Esophagus (tissue), 2 donors: ENCODE measurements at regions not wholly inside any gene's neighbourhood (a gene's known extent, or its start where the extent isn't known, plus 50 kb on each side); places are given as distances from the start of the nearest gene placed in this dataset.

Source experiments
- H3K27ac ChIP-seq, 2 donors: one replicate each; pipeline ENCODE4 v1.5.1; 2013; ENCODE audit warnings: low read depth in 2 of 2, mild to moderate bottlenecking in 2 of 2, inconsistent platforms in 1 of 2, low read length in 1 of 2, moderate library complexity in 1 of 2
- H3K27me3 ChIP-seq, 2 donors: one replicate each; pipeline ENCODE4 v1.6.1; 2013; ENCODE audit warnings: low read length in 2 of 2, control low read depth in 1 of 2, mild to moderate bottlenecking in 1 of 2; ENCODE audit not compliant: insufficient read depth in 2 of 2, control insufficient read depth in 1 of 2
- H3K36me3 ChIP-seq, 2 donors: one replicate each; pipeline ENCODE4 v1.6.1; 2013; ENCODE audit warnings: low read length in 1 of 2; ENCODE audit not compliant: control insufficient read depth in 2 of 2, insufficient read depth in 2 of 2
- H3K4me1 ChIP-seq, 2 donors: one replicate each; pipeline ENCODE4 v1.6.1; 2013; ENCODE audit warnings: low read length in 1 of 2; ENCODE audit not compliant: control insufficient read depth in 2 of 2, insufficient read depth in 2 of 2
- H3K4me3 ChIP-seq, 2 donors: one replicate each; pipeline ENCODE4 v1.5.1; 2013; ENCODE audit warnings: low read length in 2 of 2, mild to moderate bottlenecking in 2 of 2, low read depth in 1 of 2, moderate library complexity in 1 of 2
- H3K9me3 ChIP-seq, 2 donors: one replicate each; pipeline ENCODE4 v1.6.1; 2013; ENCODE audit warnings: mild to moderate bottlenecking in 2 of 2, low read depth in 1 of 2, low read length in 1 of 2, moderate library complexity in 1 of 2; ENCODE audit not compliant: control insufficient read depth in 2 of 2, insufficient read depth in 1 of 2
- WGBS, 2 donors: extraction: QIAGEN DNeasy Blood & Tissue Kit; methylation state at CpG; one replicate each; pipeline ENCODE4 v1.1.7; 2013; 5-methylcytosine and 5-hydroxymethylcytosine counted together
- donor health status: healthy with polysubstance abuse.
- donor health status: Bipolar disorder and iron deficiency.

- no peaks in the 10 kb centered on the region for H3K27me3 ChIP-seq
- H3K27ac ChIP-seq, result no peak overlapping the region
- H3K36me3 ChIP-seq, result no peaks in the 10 kb centered on the region
- no peak overlapping the region for H3K4me3 ChIP-seq
- WGBS, 2 donors, result 79 to 83% methylated on average over 5 of the region's 5 CpGs
- H3K4me1 ChIP-seq, result no peaks in the 10 kb centered on the region
- no peaks in the 10 kb centered on the region for H3K9me3 ChIP-seq
These were observed 248.5 kb upstream of the RND3 start for GRCh38 chr2:150735894-150736498.

- no peaks in the 10 kb centered on the region for H3K9me3 ChIP-seq
- 66 to 73% methylated on average over 4 of the region's 4 CpGs for WGBS, 2 donors
- H3K36me3 ChIP-seq, result no peaks in the 10 kb centered on the region
- no peaks in the 10 kb centered on the region for H3K4me1 ChIP-seq
- no peak overlapping the region for H3K4me3 ChIP-seq
- no peak overlapping the region for H3K27ac ChIP-seq
- H3K27me3 ChIP-seq, result no peaks in the 10 kb centered on the region
These were observed 245.7 kb upstream of the RND3 start for GRCh38 chr2:150733051-150733618.

GRCh38 chr2:150732491-150732890 lies 245.0 kb upstream of the RND3 start:
- H3K4me1 ChIP-seq, result no peaks in the 10 kb centered on the region
- 38 to 60% methylated on average over 1 of the region's 1 CpG for WGBS, 2 donors
- H3K9me3 ChIP-seq, result no peaks in the 10 kb centered on the region
- H3K27me3 ChIP-seq, result no peaks in the 10 kb centered on the region
- H3K27ac ChIP-seq, result no peak overlapping the region
- H3K36me3 ChIP-seq, result no peaks in the 10 kb centered on the region
- no peak overlapping the region for H3K4me3 ChIP-seq

GRCh38 chr2:150732064-150732463 lies 244.6 kb upstream of the RND3 start:
- Histone ChIP-seq H3K27ac (no peak overlapping the region), H3K4me1 (no peaks in the 10 kb centered on the region), H3K4me3 (no peak overlapping the region), H3K36me3 (no peaks in the 10 kb centered on the region), H3K27me3 (no peaks in the 10 kb centered on the region), H3K9me3 (no peaks in the 10 kb centered on the region)

GRCh38 chr2:150729495-150729955 lies 242.1 kb upstream of the RND3 start:
- 83 to 88% methylated on average over 4 of the region's 4 CpGs for WGBS, 2 donors

GRCh38 chr2:150718280-150718679 lies 230.8 kb upstream of the RND3 start:
- Histone ChIP-seq H3K4me1 (no peaks in the 10 kb centered on the region), H3K9me3 (no peaks in the 10 kb centered on the region), H3K4me3 (no peak overlapping the region), H3K27me3 (no peaks in the 10 kb centered on the region), H3K27ac (no peak overlapping the region), H3K36me3 (no peaks in the 10 kb centered on the region)
- 75 to 90% methylated on average over 1 of the region's 1 CpG for WGBS, 2 donors

More at GRCh38 chr2:150729495-150729955, 242.1 kb upstream of the RND3 start:
- Histone ChIP-seq H3K36me3 (no peaks in the 10 kb centered on the region), H3K4me1 (no peaks in the 10 kb centered on the region), H3K27me3 (no peaks in the 10 kb centered on the region), H3K9me3 (no peaks in the 10 kb centered on the region), H3K27ac (no peak overlapping the region), H3K4me3 (no peak overlapping the region)

GRCh38 chr2:150716186-150716585 lies 228.7 kb upstream of the RND3 start:
- Histone ChIP-seq H3K9me3 (no peaks in the 10 kb centered on the region), H3K27me3 (no peaks in the 10 kb centered on the region), H3K4me3 (no peak overlapping the region), H3K27ac (no peak overlapping the region), H3K4me1 (no peaks in the 10 kb centered on the region), H3K36me3 (no peaks in the 10 kb centered on the region)
- 47 to 51% methylated on average over 1 of the region's 1 CpG for WGBS, 2 donors

- Histone ChIP-seq H3K4me3 (no peak overlapping the region), H3K9me3 (no peaks in the 10 kb centered on the region), H3K4me1 (no peaks in the 10 kb centered on the region), H3K36me3 (no peaks in the 10 kb centered on the region), H3K27me3 (no peaks in the 10 kb centered on the region), H3K27ac (no peak overlapping the region)
- WGBS, 2 donors, result 74 to 86% methylated on average over 4 of the region's 4 CpGs
These were observed 228.0 kb upstream of the RND3 start for GRCh38 chr2:150715501-150715900.

- no peaks in the 10 kb centered on the region for H3K27me3 ChIP-seq
- no peak overlapping the region for H3K4me3 ChIP-seq
- H3K4me1 ChIP-seq, result no peaks in the 10 kb centered on the region
- H3K9me3 ChIP-seq, result no peaks in the 10 kb centered on the region
- 85 to 90% methylated on average over 2 of the region's 2 CpGs for WGBS, 2 donors
- H3K36me3 ChIP-seq, result no peaks in the 10 kb centered on the region
- no peak overlapping the region for H3K27ac ChIP-seq
These were observed 223.4 kb upstream of the RND3 start for GRCh38 chr2:150710916-150711315.

- no peaks in the 10 kb centered on the region for H3K9me3 ChIP-seq
- WGBS, 2 donors, result 72 to 78% methylated on average over 3 of the region's 3 CpGs
- H3K36me3 ChIP-seq, result no peaks in the 10 kb centered on the region
- H3K27me3 ChIP-seq, result no peaks in the 10 kb centered on the region
- no peak overlapping the region for H3K4me3 ChIP-seq
- no peak overlapping the region for H3K27ac ChIP-seq
- H3K4me1 ChIP-seq, result no peaks in the 10 kb centered on the region
These were observed 222.6 kb upstream of the RND3 start for GRCh38 chr2:150710041-150710440.
